Endothelial cell of umbilical vein (primary cell): ENCODE measurements at regions not wholly inside any gene's neighbourhood (a gene's known extent, or its start where the extent isn't known, plus 50 kb on each side); places are given as distances from the start of the nearest gene placed in this dataset.

Experiments used
- FOS ChIP-seq: IDR thresholded peaks from 2 replicates; pipeline ENCODE4 v1.6.1; 2011; ENCODE audit warnings: mild to moderate bottlenecking, low read length, moderate library complexity, borderline replicate concordance; ENCODE audit not compliant: insufficient read depth
- GATA2 ChIP-seq: IDR thresholded peaks from 2 replicates; pipeline ENCODE4 v1.7.0; 2011; ENCODE audit warnings: low read depth, mild to moderate bottlenecking, moderate library complexity, mixed read lengths, low read length; ENCODE audit not compliant: insufficient read length, insufficient read depth
- MAX ChIP-seq: IDR thresholded peaks from 2 replicates; pipeline ENCODE4 v1.6.1; 2011; ENCODE audit not compliant: insufficient read depth, insufficient read length
- POLR2A ChIP-seq: IDR thresholded peaks from 2 replicates; pipeline ENCODE4 v1.6.1; 2012; ENCODE audit warnings: low read depth, mild to moderate bottlenecking, control low read depth, low read length
- POLR2AphosphoS5 ChIP-seq: IDR thresholded peaks from 2 replicates; pipeline ENCODE4 v1.6.1; 2012; ENCODE audit warnings: low read depth, mild to moderate bottlenecking, control low read depth, low read length, moderate library complexity; ENCODE audit not compliant: insufficient read depth
- TF ChIP-seq, protein P1 (sequence below), 2 donors: IDR thresholded peaks; 1 replicate in 1 of 2; 2 replicates in 1 of 2; pipeline ENCODE4 v1.5.1; 2011; ENCODE audit warnings: low read length in 2 of 2, mild to moderate bottlenecking in 2 of 2, moderate library complexity in 2 of 2, control low read depth in 1 of 2, inconsistent platforms in 1 of 2, low read depth in 1 of 2; ENCODE audit not compliant: insufficient read depth in 1 of 2; ENCODE audit errors: extremely low read depth in 1 of 2

DNA sequence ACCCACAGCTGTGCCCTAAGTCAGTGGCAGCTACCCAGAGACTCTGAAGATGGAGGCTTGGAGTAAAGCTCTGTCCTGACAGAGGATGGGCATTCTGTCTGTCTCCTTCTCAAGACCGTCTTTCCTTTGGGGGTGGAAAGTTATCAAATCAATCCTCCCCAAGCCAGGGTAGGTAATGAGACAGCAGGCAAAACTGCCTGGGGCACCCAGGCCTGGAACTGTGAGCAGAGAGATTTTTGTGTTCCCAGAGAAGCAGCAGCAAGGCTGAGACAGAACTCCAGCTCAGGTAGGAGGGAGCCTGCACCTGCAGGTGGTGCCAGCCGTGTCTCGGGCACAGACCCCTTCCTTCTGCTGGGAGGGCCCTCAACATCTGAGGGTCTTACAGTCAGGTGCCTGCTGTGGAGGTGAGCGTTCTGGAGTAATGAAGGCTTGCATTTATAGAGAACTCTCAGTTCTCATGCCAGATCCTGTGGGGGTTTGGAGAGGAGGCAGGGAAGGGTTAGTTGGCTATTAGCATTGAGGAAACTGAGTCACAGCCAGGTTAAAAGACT, 95.6 kb downstream of the RIPK4 start:
- TF ChIP-seq, protein P1, sequence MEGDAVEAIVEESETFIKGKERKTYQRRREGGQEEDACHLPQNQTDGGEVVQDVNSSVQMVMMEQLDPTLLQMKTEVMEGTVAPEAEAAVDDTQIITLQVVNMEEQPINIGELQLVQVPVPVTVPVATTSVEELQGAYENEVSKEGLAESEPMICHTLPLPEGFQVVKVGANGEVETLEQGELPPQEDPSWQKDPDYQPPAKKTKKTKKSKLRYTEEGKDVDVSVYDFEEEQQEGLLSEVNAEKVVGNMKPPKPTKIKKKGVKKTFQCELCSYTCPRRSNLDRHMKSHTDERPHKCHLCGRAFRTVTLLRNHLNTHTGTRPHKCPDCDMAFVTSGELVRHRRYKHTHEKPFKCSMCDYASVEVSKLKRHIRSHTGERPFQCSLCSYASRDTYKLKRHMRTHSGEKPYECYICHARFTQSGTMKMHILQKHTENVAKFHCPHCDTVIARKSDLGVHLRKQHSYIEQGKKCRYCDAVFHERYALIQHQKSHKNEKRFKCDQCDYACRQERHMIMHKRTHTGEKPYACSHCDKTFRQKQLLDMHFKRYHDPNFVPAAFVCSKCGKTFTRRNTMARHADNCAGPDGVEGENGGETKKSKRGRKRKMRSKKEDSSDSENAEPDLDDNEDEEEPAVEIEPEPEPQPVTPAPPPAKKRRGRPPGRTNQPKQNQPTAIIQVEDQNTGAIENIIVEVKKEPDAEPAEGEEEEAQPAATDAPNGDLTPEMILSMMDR (IDR thresholded peaks at IDR 0.05; ENCODE audit: extremely low read depth in 1 of 2, insufficient read depth in 1 of 2, low read depth in 1 of 2, low read length in 2 of 2) = no peak
- TF ChIP-seq POLR2AphosphoS5 = no peak
- no peak for TF ChIP-seq GATA2
- TF ChIP-seq FOS = no peak
- TF ChIP-seq POLR2A = no peak
- TF ChIP-seq MAX = no peak
